HG03196 (cell line): ENCODE measurements at regions not wholly inside any gene's neighbourhood (a gene's known extent, or its start where the extent isn't known, plus 50 kb on each side); places are given as distances from the start of the nearest gene placed in this dataset.
"Not testable (repeated sequence)": the region's sequence is repeated elsewhere in the genome, so short reads cannot be mapped to it uniquely, and the experiment has no call there.

Experiments used
- ATAC-seq: cut with Tn5 transposase; IDR thresholded peaks from one replicate; pipeline ENCODE4 v1.9.1; 2021; ENCODE audit not compliant: unreplicated experiment

DNA sequence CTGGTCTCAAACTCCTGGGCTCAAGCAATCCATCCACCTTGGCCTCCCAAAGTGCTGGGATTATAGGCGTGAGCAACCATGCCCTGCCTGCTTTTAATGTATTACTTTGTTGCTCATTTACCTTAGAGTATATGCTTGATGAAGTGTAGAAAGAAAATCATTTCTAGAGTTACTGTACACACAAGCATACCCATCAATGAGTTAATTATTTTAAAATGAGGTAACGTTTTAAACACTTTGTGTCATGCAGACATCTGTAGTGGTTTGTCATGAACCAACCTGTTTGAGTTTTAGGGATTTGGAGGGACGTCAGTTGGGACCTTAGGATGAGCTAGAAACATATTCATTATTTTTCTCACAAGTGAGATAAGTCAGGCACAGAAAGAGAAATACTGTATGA, 332.4 kb upstream of the IGF1R start:
- ATAC-seq: no peak

DNA sequence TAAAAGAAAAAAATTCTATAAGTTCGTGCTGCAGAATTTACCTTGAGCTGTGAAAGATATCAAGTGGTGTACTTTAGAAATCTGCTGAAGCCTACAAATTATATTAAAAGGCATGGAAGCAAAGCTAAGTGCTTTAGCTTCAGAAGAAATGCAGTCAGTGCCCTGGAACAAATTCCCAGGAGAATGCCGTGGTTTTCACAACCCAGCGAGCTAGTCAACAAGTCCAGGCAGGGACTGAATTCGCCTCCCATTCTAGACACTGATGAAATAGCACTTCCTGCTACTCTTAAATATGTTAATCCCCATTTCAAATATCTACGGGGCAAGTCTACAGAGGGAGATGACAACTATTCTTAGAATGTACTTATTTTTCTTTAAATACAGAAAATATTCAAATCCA, 326.4 kb upstream of the IGF1R start:
- ATAC-seq: no peak

DNA sequence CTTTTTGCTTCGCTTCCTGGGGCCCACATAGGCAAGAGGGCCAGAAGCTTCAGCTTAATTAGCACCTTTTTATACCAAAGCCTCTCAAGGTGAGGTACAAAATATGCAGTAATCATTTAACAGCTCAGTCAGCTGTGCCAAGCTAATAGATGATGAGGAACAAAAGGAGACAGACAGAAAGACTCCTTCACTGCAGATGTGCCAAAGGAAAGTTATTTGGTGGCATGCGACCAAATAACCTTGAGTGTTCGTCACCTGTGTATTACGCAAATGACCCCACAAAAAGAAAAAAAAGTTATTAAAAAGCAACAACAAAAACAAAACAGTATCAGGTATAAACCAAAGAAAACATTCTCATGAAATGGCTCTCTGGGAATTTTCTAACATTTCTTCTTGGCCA, 325.8 kb upstream of the IGF1R start:
- ATAC-seq: no peak

DNA sequence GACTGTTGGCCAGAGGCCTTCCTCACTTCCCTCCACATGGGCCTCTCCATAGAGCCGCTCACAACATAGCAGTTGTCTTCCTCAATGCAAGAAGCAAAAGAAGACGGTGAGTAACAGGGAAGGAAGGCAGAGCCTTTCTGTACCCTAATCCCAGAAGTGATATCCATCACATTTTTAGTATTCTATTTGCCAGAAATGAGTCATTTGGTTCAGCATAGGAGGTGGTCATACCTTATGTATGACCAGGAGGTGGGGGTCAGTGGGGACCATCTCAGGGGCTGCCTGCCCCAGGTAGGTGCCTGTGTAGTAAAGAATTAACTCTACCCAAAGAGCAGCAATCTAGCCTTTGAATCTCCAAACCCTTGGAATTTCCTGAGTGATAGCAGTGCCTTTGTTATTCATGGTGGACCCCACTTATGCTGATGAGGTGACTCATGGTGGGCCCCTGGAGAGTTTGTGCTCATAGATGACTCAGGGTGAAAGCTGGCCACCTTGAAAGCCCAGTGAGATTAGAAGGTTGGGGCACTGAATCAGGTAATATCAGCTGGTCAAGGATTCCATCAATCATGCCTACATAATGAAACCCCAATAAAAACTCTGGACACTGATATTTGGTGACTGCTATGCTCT, 323.9 kb upstream of the IGF1R start:
- ATAC-seq: no peak

- no peak for ATAC-seq
Measured at GRCh38 chr15:98326804-98327203, 321.5 kb upstream of the IGF1R start.

GRCh38 chr15:98330258-98330657, 318.1 kb upstream of the IGF1R start:
- no peak for ATAC-seq

GRCh38 chr15:98330692-98331435, 317.5 kb upstream of the IGF1R start:
- ATAC-seq: no peak

GRCh38 chr15:98331676-98332075, 316.7 kb upstream of the IGF1R start:
- no peak for ATAC-seq

GRCh38 chr15:98333251-98333650, 315.1 kb upstream of the IGF1R start:
- ATAC-seq: no peak

- ATAC-seq: no peak
Measured at GRCh38 chr15:98342911-98343310, 305.4 kb upstream of the IGF1R start.

DNA sequence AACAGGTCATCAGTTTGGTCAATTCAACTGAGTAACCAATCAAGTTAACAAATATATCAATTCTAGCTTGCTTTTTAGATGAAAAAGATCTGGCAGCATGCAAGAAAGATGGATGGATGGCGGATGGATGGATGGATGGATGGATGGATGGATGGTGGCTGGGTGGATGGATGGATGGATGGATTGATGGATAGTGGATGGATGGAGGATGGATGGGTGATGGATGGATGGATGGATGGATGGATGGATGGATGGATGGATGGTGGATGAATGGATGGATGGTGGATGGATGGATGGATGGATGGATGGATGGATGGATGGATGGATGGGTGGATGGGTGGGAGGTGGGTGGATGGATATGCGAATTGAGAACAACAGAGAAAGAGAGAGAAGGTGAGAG, 303.7 kb upstream of the IGF1R start:
- no peak for ATAC-seq

DNA sequence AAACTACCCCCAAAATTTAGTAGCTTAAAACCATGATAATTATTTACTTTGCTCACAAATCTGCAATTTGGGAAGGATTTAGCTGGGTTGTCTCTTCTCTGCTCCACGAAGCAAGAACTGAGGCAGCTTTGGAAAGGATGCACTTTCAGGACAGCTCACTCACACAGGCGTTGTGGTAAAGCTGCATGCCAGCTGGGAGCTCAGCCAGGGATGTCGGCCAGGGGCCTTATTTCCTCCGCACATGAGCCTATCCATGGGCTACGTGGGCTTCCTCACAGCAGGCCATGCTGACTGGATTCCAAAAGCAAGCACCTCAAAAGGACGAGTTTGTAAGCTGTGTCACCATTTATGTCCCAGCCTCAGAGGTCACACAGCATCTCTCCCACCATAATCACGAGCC, 301.3 kb upstream of the IGF1R start:
- no peak for ATAC-seq

- no peak for ATAC-seq
Measured at GRCh38 chr15:98347866-98348265, 300.5 kb upstream of the IGF1R start.

DNA sequence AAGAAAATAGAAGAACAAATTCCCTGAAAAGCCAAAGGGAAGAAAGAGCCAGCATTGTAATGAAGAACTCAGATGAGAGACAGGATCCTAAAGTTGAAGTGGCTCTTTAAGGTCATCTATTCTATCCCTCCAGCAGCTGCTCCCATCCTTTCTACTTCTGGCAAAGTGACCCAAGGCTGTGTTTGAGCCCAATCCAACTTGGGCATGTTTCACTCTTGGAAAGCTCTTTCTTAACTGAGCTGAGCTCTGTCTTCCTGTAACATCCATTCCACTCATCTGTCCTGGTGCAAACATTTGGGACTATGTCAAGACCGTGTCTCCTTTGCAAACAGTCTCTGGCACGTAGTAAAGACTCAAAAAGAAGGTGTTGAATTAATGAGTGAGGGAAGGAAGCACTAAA, 298.1 kb upstream of the IGF1R start:
- ATAC-seq: no peak

DNA sequence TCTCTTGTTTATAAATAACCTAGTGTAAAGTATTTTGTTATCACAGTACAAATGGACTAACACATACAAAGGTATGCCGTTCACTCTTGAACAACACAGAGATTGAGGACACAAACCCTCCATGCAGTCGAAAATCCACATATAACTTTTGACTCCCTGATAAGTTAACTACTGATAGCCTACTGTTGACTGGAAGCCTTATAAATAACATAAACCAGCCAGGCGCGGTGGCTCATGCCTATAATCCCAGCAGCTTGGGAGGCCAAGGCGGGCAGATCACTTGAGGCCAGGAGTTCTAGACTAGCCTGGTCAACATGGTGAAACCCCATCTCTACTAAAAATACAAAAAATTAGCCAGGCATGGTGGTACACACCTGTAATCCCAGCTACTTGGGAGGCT, 290.1 kb upstream of the IGF1R start:
- not testable (repeated sequence) for ATAC-seq

DNA sequence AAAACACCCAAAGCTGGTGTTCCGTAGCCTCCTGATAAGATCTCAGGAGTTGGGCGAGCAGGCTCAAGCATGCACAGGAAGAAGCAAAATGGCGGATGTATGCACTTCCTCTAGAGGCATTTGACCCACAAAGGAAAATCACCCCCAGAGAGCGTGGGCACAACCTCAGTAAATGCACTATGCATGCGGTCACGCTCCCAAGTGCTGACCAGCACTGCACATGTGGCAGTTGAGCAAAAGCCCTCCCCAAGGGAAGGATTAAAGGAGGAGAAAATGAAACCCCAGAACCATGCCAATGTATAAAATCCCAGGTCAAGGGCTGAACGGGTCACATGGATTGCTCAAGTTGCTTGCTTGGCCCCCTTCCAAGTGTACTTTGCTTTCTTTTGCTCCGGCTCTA, 289.4 kb upstream of the IGF1R start:
- ATAC-seq: no peak

- no peak for ATAC-seq
Measured at GRCh38 chr15:98363416-98363815, 284.9 kb upstream of the IGF1R start.

GRCh38 chr15:98363955-98364354, 284.4 kb upstream of the IGF1R start:
- no peak for ATAC-seq

DNA sequence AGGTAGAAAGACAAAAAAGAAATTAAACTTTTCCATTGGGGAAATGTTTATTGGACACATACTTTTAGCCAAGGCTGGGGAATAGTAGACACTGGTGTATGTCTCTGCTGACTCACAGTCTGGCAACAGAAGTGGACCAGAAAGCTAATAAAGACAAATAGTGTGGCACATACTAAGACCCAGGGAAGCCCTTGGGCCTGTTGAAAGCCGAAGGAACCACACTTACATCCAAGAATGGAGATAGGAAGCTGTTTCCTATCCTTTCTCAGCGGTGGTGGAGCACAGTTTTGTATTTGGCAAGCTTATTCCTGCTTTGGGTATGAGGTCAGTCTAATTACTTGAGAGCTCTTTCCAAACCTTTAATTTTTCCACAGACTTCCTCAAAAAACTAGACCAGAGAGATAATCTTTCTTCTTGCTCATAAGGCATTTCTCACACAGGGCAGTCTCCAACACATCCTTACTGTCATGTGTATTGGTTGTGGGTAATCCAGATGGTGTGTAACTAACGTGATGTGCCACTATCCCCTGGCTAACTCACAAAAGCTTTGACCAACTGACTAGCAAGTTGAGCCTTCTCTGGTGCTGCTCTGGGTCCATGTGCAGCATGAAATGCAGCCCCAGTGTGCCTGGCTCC, 279.1 kb upstream of the IGF1R start:
- no peak for ATAC-seq

GRCh38 chr15:98375513-98376340, 272.6 kb upstream of the IGF1R start:
- ATAC-seq: no peak

DNA sequence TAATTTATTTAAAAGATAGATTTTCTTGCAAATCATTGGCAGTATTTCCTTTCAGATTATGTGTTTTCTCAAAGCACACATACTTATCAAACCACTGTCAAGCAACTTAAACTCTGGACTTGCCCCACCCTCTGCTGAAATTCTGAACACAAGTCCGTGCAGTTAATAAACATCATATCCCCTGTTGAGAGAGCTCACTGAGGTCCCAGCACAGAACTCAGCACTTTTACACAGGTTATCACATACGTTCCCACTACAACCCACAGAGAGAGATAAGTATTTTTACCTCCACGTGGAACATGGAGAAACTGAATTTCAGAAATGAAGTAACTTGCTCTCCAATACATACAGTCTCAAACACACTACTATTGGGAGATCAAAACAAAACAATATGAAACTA, 267.6 kb upstream of the IGF1R start:
- ATAC-seq: no peak

- no peak for ATAC-seq
Measured at GRCh38 chr15:98381446-98381845, 266.9 kb upstream of the IGF1R start.
